HFF-Myc (cell line): ENCODE measurements at regions not wholly inside any gene's neighbourhood (a gene's known extent, or its start where the extent isn't known, plus 50 kb on each side); places are given as distances from the start of the nearest gene placed in this dataset.
"Not testable (repeated sequence)": the region's sequence is repeated elsewhere in the genome, so short reads cannot be mapped to it uniquely, and the experiment has no call there.

Experiments
- DNase-seq: peaks from one replicate; pipeline ENCODE4 v3.0.0-alpha.2; 2011; ENCODE audit warnings: low read depth; ENCODE audit errors: extremely low read depth
- H3K4me3 ChIP-seq: replicated peaks from 2 replicates; pipeline ENCODE4 v1.5.1; 2011; ENCODE audit warnings: low read depth, mild to moderate bottlenecking, control low read depth, low read length
- TF ChIP-seq, protein P1 (sequence below): IDR thresholded peaks from 2 replicates; pipeline ENCODE4 v1.5.1; 2012; ENCODE audit warnings: mild to moderate bottlenecking, low read depth, low read length, control low read depth; ENCODE audit errors: missing control alignments

DNA sequence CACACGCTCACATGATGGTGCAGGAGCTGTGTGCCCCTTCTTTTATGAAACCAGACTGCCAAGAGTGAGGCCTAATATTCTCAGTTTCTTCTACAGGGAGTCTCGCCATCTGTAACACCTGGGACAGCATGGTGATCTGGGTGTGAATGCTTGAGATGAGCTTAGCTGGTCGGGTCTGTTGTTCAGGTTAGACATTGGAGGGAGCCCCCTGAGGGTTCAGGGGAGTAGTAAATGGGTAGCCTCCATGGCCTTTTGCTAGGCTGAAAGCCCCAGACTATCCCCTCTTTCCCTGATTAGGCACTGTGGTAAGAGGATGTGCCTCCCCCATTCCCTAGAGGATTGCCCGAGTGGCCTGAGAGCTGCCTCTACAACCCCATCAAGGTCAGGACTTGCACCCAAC is 1916.1 kb downstream of the PCDH9 start:
- H3K4me3 ChIP-seq: no peak overlapping the region
- TF ChIP-seq, protein P1, sequence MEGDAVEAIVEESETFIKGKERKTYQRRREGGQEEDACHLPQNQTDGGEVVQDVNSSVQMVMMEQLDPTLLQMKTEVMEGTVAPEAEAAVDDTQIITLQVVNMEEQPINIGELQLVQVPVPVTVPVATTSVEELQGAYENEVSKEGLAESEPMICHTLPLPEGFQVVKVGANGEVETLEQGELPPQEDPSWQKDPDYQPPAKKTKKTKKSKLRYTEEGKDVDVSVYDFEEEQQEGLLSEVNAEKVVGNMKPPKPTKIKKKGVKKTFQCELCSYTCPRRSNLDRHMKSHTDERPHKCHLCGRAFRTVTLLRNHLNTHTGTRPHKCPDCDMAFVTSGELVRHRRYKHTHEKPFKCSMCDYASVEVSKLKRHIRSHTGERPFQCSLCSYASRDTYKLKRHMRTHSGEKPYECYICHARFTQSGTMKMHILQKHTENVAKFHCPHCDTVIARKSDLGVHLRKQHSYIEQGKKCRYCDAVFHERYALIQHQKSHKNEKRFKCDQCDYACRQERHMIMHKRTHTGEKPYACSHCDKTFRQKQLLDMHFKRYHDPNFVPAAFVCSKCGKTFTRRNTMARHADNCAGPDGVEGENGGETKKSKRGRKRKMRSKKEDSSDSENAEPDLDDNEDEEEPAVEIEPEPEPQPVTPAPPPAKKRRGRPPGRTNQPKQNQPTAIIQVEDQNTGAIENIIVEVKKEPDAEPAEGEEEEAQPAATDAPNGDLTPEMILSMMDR: no peak
- DNase-seq: no peak

GRCh38 chr13:65310663-65311328 is 1919.3 kb downstream of the PCDH9 start:
- H3K4me3 ChIP-seq: no peak overlapping the region
- no peak for DNase-seq
- TF ChIP-seq, protein P1: no peak

DNA sequence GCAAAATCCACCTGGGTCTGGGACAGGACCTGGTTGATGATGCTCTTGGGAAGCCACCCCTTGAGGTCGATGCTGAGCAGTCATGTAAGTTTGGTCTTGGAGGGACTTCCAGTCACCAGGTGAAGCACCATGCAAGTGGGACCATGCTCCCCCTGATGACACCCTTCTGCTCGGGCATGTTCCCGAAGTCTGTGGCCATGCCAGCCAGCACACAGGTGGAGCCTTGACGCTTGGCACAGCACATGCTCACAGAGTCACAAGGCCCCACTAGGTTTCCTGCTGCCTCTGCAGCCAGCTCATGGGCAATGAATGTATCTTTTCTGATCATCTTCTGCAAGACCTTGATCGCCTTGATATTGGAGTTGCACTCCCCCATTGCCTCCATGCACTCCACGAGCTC is 1920.2 kb downstream of the PCDH9 start:
- TF ChIP-seq, protein P1: no peak
- DNase-seq: no peak
- H3K4me3 ChIP-seq: no peak overlapping the region

GRCh38 chr13:65308729-65309128 is 1921.4 kb downstream of the PCDH9 start:
- not testable (repeated sequence) for DNase-seq, H3K4me3 ChIP-seq

GRCh38 chr13:65307056-65307455 is 1923.1 kb downstream of the PCDH9 start:
- DNase-seq: no peak
- TF ChIP-seq, protein P1: no peak
- H3K4me3 ChIP-seq: no peak overlapping the region

- DNase-seq: no peak
- H3K4me3 ChIP-seq: no peak overlapping the region
- TF ChIP-seq, protein P1: no peak
Measured at GRCh38 chr13:65302691-65303090, 1927.4 kb downstream of the PCDH9 start.

GRCh38 chr13:65301506-65301905 is 1928.6 kb downstream of the PCDH9 start:
- no peak for DNase-seq
- no peak overlapping the region for H3K4me3 ChIP-seq
- TF ChIP-seq, protein P1: no peak
